ENCODE measurements at regions not wholly inside any gene's neighbourhood (a gene's known extent, or its start where the extent isn't known, plus 50 kb on each side); places are given as distances from the start of the nearest gene placed in this dataset.

GRCh38 chr4:14879683-14880082, 122.6 kb upstream of the CPEB2 start:
- Histone ChIP-seq H3K4me3 (ENCODE audit: low read depth, low read length) (no peak overlapping the region), H3K27ac (ENCODE audit: extremely low read depth, low read depth, low read length) (no peak overlapping the region), H3K4me1 (ENCODE audit: control insufficient read depth, insufficient read depth, low read length) (no peaks in the 10 kb centered on the region), H3K36me3 (ENCODE audit: control insufficient read depth in 2 of 2, insufficient read depth in 1 of 2, low read length in 2 of 2) (no peaks in the 10 kb centered on the region), H3K9me3 (ENCODE audit: control insufficient read depth, insufficient read depth, low read depth, low read length) (no peaks in the 10 kb centered on the region)
- ChIA-PET POLR2A (no interaction called here), CTCF (interaction anchor here (0.5 kb wide), 1 partner anchor 9 kb away, joined by 5 read pairs; no protein-coding TSS in a partner anchor)
- TF ChIP-seq ZFHX2 (tag by site-specific recombination; conservative IDR thresholded peaks at IDR 0.05) (peak; percentile 59; the same call in 1 of the 2 replicates), ZNF266 (tag by site-specific recombination; IDR thresholded peaks at IDR 0.05; ENCODE audit: low read depth) (no peak)

- no peak for TF ChIP-seq ZNF558 (tag by site-specific recombination; IDR thresholded peaks at IDR 0.05)
- H3K36me3 ChIP-seq (ENCODE audit: control insufficient read depth in 2 of 2, insufficient read depth in 1 of 2, low read length in 2 of 2), result no peaks in the 10 kb centered on the region
- ChIA-PET CTCF (no interaction called here), POLR2A (no interaction called here)
- no peaks in the 10 kb centered on the region for H3K9me3 ChIP-seq (ENCODE audit: control insufficient read depth, insufficient read depth, low read depth, low read length)
- H3K27ac ChIP-seq (ENCODE audit: extremely low read depth, low read depth, low read length), result no peak overlapping the region
- H3K4me1 ChIP-seq (ENCODE audit: control insufficient read depth, insufficient read depth, low read length), result no peaks in the 10 kb centered on the region
- no peak overlapping the region for H3K4me3 ChIP-seq (ENCODE audit: low read depth, low read length)
These were observed 121.5 kb upstream of the CPEB2 start for GRCh38 chr4:14880805-14881204.

GRCh38 chr4:14883166-14883565, 119.1 kb upstream of the CPEB2 start:
- TF ChIP-seq ZNF670 (tag by site-specific recombination; IDR thresholded peaks at IDR 0.05; ENCODE audit: low read depth) (no peak), GLIS2 (tag by site-specific recombination; IDR thresholded peaks at IDR 0.05) (no peak), TCF7L2 (IDR thresholded peaks at IDR 0.05; ENCODE audit: borderline replicate concordance, low read depth, low read length) (no peak), ZNF404 (tag by site-specific recombination; IDR thresholded peaks at IDR 0.05) (no peak), ZFP37 (tag by site-specific recombination; IDR thresholded peaks at IDR 0.05) (no peak), ZNF362 (tag by site-specific recombination; IDR thresholded peaks at IDR 0.05) (no peak), ZNF596 (tag by site-specific recombination; IDR thresholded peaks at IDR 0.05) (no peak), ZNF133 (tag by site-specific recombination; IDR thresholded peaks at IDR 0.05) (no peak), ZNF791 (tag by site-specific recombination; IDR thresholded peaks at IDR 0.05) (no peak), ZNF777 (tag by site-specific recombination; IDR thresholded peaks at IDR 0.05; ENCODE audit: borderline replicate concordance) (no peak), ZBTB17 (tag by site-specific recombination; IDR thresholded peaks at IDR 0.05) (no peak), GLI2 (tag by site-specific recombination; IDR thresholded peaks at IDR 0.05; ENCODE audit: borderline replicate concordance, low read depth) (no peak), ZNF624 (tag by site-specific recombination; IDR thresholded peaks at IDR 0.05) (no peak), ZNF157 (tag by site-specific recombination; IDR thresholded peaks at IDR 0.05) (no peak), ZNF521 (tag by site-specific recombination; IDR thresholded peaks at IDR 0.05) (no peak)
- Histone ChIP-seq H3K4me3 (ENCODE audit: low read depth, low read length) (no peak overlapping the region), H3K27ac (ENCODE audit: extremely low read depth, low read depth, low read length) (no peak overlapping the region), H3K36me3 (ENCODE audit: control insufficient read depth in 2 of 2, insufficient read depth in 1 of 2, low read length in 2 of 2) (no peaks in the 10 kb centered on the region), H3K9me3 (ENCODE audit: control insufficient read depth, insufficient read depth, low read depth, low read length) (no peaks in the 10 kb centered on the region), H3K4me1 (ENCODE audit: control insufficient read depth, insufficient read depth, low read length) (no peaks in the 10 kb centered on the region)
- POLR2A ChIA-PET, result no interaction called here
- CTCF ChIA-PET, result interaction anchor here (1.1 kb wide), 1 partner anchor 11 kb away, joined by 3 read pairs; no protein-coding TSS in a partner anchor

- CTCF ChIA-PET, result interaction anchor here (1.1 kb wide), 1 partner anchor 11 kb away, joined by 3 read pairs; no protein-coding TSS in a partner anchor
- no peaks in the 10 kb centered on the region for H3K4me1 ChIP-seq (ENCODE audit: control insufficient read depth, insufficient read depth, low read length)
- no peak overlapping the region for H3K4me3 ChIP-seq (ENCODE audit: low read depth, low read length)
- TF ChIP-seq PRDM4 (tag by site-specific recombination; IDR thresholded peaks at IDR 0.05) (no peak), ZNF513 (tag by site-specific recombination; IDR thresholded peaks at IDR 0.05) (no peak), ZBTB8A (tag by site-specific recombination; IDR thresholded peaks at IDR 0.05) (no peak), OSR2 (tag by site-specific recombination; IDR thresholded peaks at IDR 0.05) (no peak), ZNF639 (tag by site-specific recombination; IDR thresholded peaks at IDR 0.05) (no peak), ZSCAN23 (tag by site-specific recombination; IDR thresholded peaks at IDR 0.05) (no peak), ZNF530 (tag by site-specific recombination; IDR thresholded peaks at IDR 0.05; ENCODE audit: low read depth) (no peak)
These were observed 118.6 kb upstream of the CPEB2 start for GRCh38 chr4:14883661-14884060.

More at GRCh38 chr4:14883661-14884060, 118.6 kb upstream of the CPEB2 start:
- no peak overlapping the region for H3K27ac ChIP-seq (ENCODE audit: extremely low read depth, low read depth, low read length)
- POLR2A ChIA-PET, result no interaction called here
- no peaks in the 10 kb centered on the region for H3K9me3 ChIP-seq (ENCODE audit: control insufficient read depth, insufficient read depth, low read depth, low read length)
- H3K36me3 ChIP-seq (ENCODE audit: control insufficient read depth in 2 of 2, insufficient read depth in 1 of 2, low read length in 2 of 2), result no peaks in the 10 kb centered on the region

All from HEK293 (cell line).